HCT116 (cell line): ENCODE measurements at regions not wholly inside any gene's neighbourhood (a gene's known extent, or its start where the extent isn't known, plus 50 kb on each side); places are given as distances from the start of the nearest gene placed in this dataset.

Source experiments
- ATAC-seq: fragments of 200-7000 bp; cut with Tn5 transposase; 2 replicates; pipeline ENCODE4 v1.9.1; 2020; ENCODE audit warnings: mild to moderate bottlenecking, moderate library complexity
- BruUV-seq: library from RNA; stranded (reverse); fragments of 400-500 nt; replicated peaks from 2 replicates; lab custom pipeline; 2021; lab: Mats Ljungman, UMichigan
- CTCF ChIA-PET: fragments of 300-600 bp; sonication (Branson Sonifier 250); formaldehyde crosslinking; loops from one replicate; lab custom pipeline; 2021; ENCODE audit warnings: antibody characterized with exemption; lab: Charles Lee
- POLR2A ChIA-PET: fragments of 300-600, 350-600 bp; sonication (Branson Sonifier 250); formaldehyde crosslinking; loops from one replicate; lab custom pipeline; 2021; ENCODE audit warnings: antibody characterized with exemption; lab: Charles Lee
- RAD21 ChIA-PET, 2 experiments: fragments of 300-600 bp; sonication (Branson Sonifier 250); formaldehyde crosslinking; loops; one replicate each; lab custom pipeline; 2023; ENCODE audit warnings: low total read pairs in 2 of 2; ENCODE audit not compliant: uncharacterized antibody in 2 of 2, unreplicated experiment in 2 of 2, low non-redundant PET in 1 of 2; lab: Charles Lee
- DNase-seq: peaks from one replicate; pipeline ENCODE4 v3.0.0-alpha.2; 2010; ENCODE audit warnings: low read depth, low spot score
- H2AFZ ChIP-seq: fragments of 200-600 bp; shearing (Covaris generic), sonication (generic); 2 replicates; pipeline ENCODE4 v1.6.1; 2017; ENCODE audit warnings: low read depth, mixed run types, mixed read lengths, antibody characterized with exemption, low read length; ENCODE audit not compliant: poor library complexity, severe bottlenecking
- H3K27ac ChIP-seq: 2 replicates; pipeline ENCODE4 v1.5.1; 2012; ENCODE audit warnings: low read depth, low read length
- H3K27me3 ChIP-seq: fragments of 200-600 bp; sonication (generic); 2 replicates; pipeline ENCODE4 v1.6.1; 2016; ENCODE audit warnings: mixed run types, low read length, mixed read lengths; ENCODE audit not compliant: insufficient read depth
- H3K36me3 ChIP-seq, 2 experiments: fragments of 200-500 bp in 1 of 2; fragments of 200-600 bp in 1 of 2; sonication (Bioruptor generic) in 1 of 2; sonication (generic) in 1 of 2; 2 replicates each; pipeline versions ENCODE4 v1.5.1 to v1.6.1; 2014 to 2016; ENCODE audit warnings: low read length in 2 of 2, inconsistent platforms in 1 of 2, mixed read lengths in 1 of 2, mixed run types in 1 of 2; ENCODE audit not compliant: insufficient read depth in 2 of 2, control insufficient read depth in 1 of 2
- H3K4me1 ChIP-seq, 2 experiments: fragments of 200-600 bp in 1 of 2; sonication (generic) in 1 of 2; 2 replicates each; pipeline versions ENCODE4 v1.5.1 to v1.6.1; 2012 to 2017; ENCODE audit warnings: low read length in 2 of 2, inconsistent platforms in 1 of 2, mild to moderate bottlenecking in 1 of 2, mixed read lengths in 1 of 2, mixed run types in 1 of 2, moderate library complexity in 1 of 2; ENCODE audit not compliant: insufficient read depth in 2 of 2, control insufficient read depth in 1 of 2
- H3K4me2 ChIP-seq: fragments of 200-600 bp; sonication (generic); 2 replicates; pipeline ENCODE4 v1.6.1; 2017; ENCODE audit warnings: mixed run types, low read length, mixed read lengths
- H3K4me3 ChIP-seq, 2 experiments: fragments of 200-600 bp in 1 of 2; sonication (generic) in 1 of 2; replicated peaks in 1 of 2; 2 replicates each; pipeline ENCODE4 v1.5.1; 2011 to 2016; ENCODE audit warnings: low read length in 2 of 2, control low read depth in 1 of 2, low read depth in 1 of 2, mild to moderate bottlenecking in 1 of 2, mixed read lengths in 1 of 2, mixed run types in 1 of 2
- H3K79me2 ChIP-seq: fragments of 200-600 bp; sonication (generic); 2 replicates; pipeline ENCODE4 v1.6.1; 2017; ENCODE audit warnings: mild to moderate bottlenecking, mixed run types, low read length, moderate library complexity, mixed read lengths; ENCODE audit not compliant: insufficient read depth
- H3K9ac ChIP-seq: fragments of 200-600 bp; sonication (generic); 2 replicates; pipeline ENCODE4 v1.6.1; 2016; ENCODE audit warnings: low read length, mixed read lengths
- H3K9me2 ChIP-seq: fragments of 200-600 bp; sonication (generic), shearing (Covaris generic); 2 replicates; pipeline ENCODE4 v1.6.1; 2017; ENCODE audit warnings: mixed run types, mild to moderate bottlenecking, moderate library complexity; ENCODE audit not compliant: insufficient read depth
- H3K9me3 ChIP-seq, 2 experiments: fragments of 200-500 bp in 1 of 2; fragments of 200-600 bp in 1 of 2; sonication (Bioruptor generic) in 1 of 2; sonication (generic) in 1 of 2; 2 replicates each; pipeline ENCODE4 v1.6.1; 2014 to 2017; ENCODE audit warnings: low read length in 2 of 2, mixed read lengths in 2 of 2, inconsistent platforms in 1 of 2, low read depth in 1 of 2, mild to moderate bottlenecking in 1 of 2, mixed run types in 1 of 2, moderate library complexity in 1 of 2; ENCODE audit not compliant: control insufficient read depth in 1 of 2, insufficient read depth in 1 of 2
- H4K20me1 ChIP-seq: fragments of 200-600 bp; sonication (generic), shearing (Covaris generic); 2 replicates; pipeline ENCODE4 v1.6.1; 2017; ENCODE audit warnings: mixed run types, mild to moderate bottlenecking, moderate library complexity; ENCODE audit not compliant: insufficient read depth
- CBX3 ChIP-seq: IDR thresholded peaks from 2 replicates; pipeline ENCODE4 v1.6.1; 2012; ENCODE audit warnings: low read depth
- CEBPB ChIP-seq: IDR thresholded peaks from 2 replicates; pipeline ENCODE4 v1.6.1; 2012; ENCODE audit warnings: low read depth
- EGR1 ChIP-seq: IDR thresholded peaks from 2 replicates; pipeline ENCODE4 v1.6.1; 2012; ENCODE audit warnings: low read depth
- ELF1 ChIP-seq: IDR thresholded peaks from 2 replicates; pipeline ENCODE4 v1.6.1; 2012; ENCODE audit warnings: low read depth, borderline replicate concordance
- EZH2phosphoT487 ChIP-seq: fragments of 200-600 bp; IDR thresholded peaks from 2 replicates; pipeline ENCODE4 v1.6.1; 2018; ENCODE audit warnings: antibody characterized with exemption, borderline replicate concordance
- JUND ChIP-seq: IDR thresholded peaks from 2 replicates; pipeline ENCODE4 v1.6.1; 2012
- POLR2A ChIP-seq: IDR thresholded peaks from 2 replicates; pipeline ENCODE4 v1.7.0; 2011; ENCODE audit warnings: borderline replicate concordance; ENCODE audit not compliant: insufficient read depth, insufficient read length; ENCODE audit errors: extremely low read depth
- POLR2AphosphoS5 ChIP-seq: IDR thresholded peaks from 2 replicates; pipeline ENCODE4 v1.6.1; 2011; ENCODE audit warnings: mild to moderate bottlenecking, low read depth, low read length, moderate library complexity
- RAD21 ChIP-seq: IDR thresholded peaks from 2 replicates; pipeline ENCODE4 v1.6.1; 2012; ENCODE audit warnings: low read depth, mild to moderate bottlenecking
- SIN3A ChIP-seq: IDR thresholded peaks from 2 replicates; pipeline ENCODE4 v1.6.1; 2012; ENCODE audit warnings: low read depth
- SP1 ChIP-seq: IDR thresholded peaks from 2 replicates; pipeline ENCODE4 v1.6.1; 2012; ENCODE audit warnings: low read depth
- SRF ChIP-seq: IDR thresholded peaks from 2 replicates; pipeline ENCODE4 v1.6.1; 2012; ENCODE audit warnings: low read depth
- YY1 ChIP-seq: IDR thresholded peaks from 2 replicates; pipeline ENCODE4 v1.6.1; 2011; ENCODE audit warnings: low read length, low read depth, moderate library complexity, mild to moderate bottlenecking; ENCODE audit not compliant: insufficient replicate concordance; ENCODE audit errors: extremely low read depth
- ZFX ChIP-seq: fragments of 450-650 bp; IDR thresholded peaks from 2 replicates; pipeline ENCODE4 v1.6.1; 2017
- intact Hi-C: fragments of 100-400 bp; cut with micrococcal nuclease; formaldehyde crosslinking; loops from 2 replicates; pipeline ENCODE4 v1.10.0; 2022
- TF ChIP-seq, protein P1 (sequence below): IDR thresholded peaks from 2 replicates; pipeline ENCODE4 v1.6.1; 2012; ENCODE audit warnings: low read depth
- TF ChIP-seq, protein P2 (sequence below): IDR thresholded peaks from 2 replicates; pipeline ENCODE4 v1.6.1; 2012
- TF ChIP-seq, protein P3 (sequence below), 3 experiments: fragments of 200-600 bp in 1 of 3; sonication (generic) in 1 of 3; IDR thresholded peaks in 2 of 3; conservative IDR thresholded peaks in 1 of 3; 2 replicates each; pipeline ENCODE4 v1.5.1; 2012 to 2017; ENCODE audit warnings: low read depth in 2 of 3, low read length in 2 of 3, antibody characterized with exemption in 1 of 3, borderline replicate concordance in 1 of 3, control low read depth in 1 of 3, mild to moderate bottlenecking in 1 of 3, mixed read lengths in 1 of 3, mixed run types in 1 of 3, moderate library complexity in 1 of 3; ENCODE audit not compliant: insufficient read depth in 1 of 3

DNA sequence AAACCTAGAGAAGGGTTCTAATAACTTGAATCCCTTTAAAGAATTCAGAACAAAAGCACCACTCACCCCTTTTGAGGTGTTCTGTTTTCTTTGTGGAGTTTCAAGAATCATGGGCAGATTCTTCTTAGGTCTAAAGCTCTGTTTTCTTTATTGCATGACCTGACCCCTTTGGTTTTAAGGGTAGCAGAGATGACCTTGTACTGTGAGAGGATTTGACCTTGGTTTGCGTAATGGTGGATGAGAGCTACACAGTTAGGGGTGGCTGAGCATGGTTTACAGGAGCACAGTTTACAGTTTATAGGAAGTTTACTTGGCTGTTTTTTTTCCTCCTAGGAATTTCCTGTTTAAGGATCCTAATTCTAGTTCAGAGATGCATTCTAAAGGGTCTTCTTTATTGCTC, 1095.6 kb upstream of the NRXN1 start:
- RAD21 ChIA-PET = no interaction called here
- POLR2A ChIA-PET = no interaction called here
- CTCF ChIA-PET = no interaction called here
- H3K9me2 ChIP-seq = no peaks in the 10 kb centered on the region
- H3K27ac ChIP-seq = no peak overlapping the region
- no peaks in the 10 kb centered on the region for H3K9me3 ChIP-seq
- no peak for DNase-seq
- intact Hi-C loops = no loop called here
- no peak overlapping the region for H3K4me3 ChIP-seq
- no peaks in the 10 kb centered on the region for H3K27me3 ChIP-seq
- no peak overlapping the region for H3K9ac ChIP-seq
- no peaks in the 10 kb centered on the region for H3K79me2 ChIP-seq
- no peak overlapping the region for H3K4me2 ChIP-seq
- no peak for TF ChIP-seq SP1
- TF ChIP-seq JUND = no peak
- TF ChIP-seq YY1 = no peak
- no peak for TF ChIP-seq SRF
- no peak for TF ChIP-seq EGR1
- TF ChIP-seq ZFX = no peak
- no peak for TF ChIP-seq SIN3A
- no peak for TF ChIP-seq CBX3
- no peak for TF ChIP-seq POLR2A
- TF ChIP-seq, protein P1, sequence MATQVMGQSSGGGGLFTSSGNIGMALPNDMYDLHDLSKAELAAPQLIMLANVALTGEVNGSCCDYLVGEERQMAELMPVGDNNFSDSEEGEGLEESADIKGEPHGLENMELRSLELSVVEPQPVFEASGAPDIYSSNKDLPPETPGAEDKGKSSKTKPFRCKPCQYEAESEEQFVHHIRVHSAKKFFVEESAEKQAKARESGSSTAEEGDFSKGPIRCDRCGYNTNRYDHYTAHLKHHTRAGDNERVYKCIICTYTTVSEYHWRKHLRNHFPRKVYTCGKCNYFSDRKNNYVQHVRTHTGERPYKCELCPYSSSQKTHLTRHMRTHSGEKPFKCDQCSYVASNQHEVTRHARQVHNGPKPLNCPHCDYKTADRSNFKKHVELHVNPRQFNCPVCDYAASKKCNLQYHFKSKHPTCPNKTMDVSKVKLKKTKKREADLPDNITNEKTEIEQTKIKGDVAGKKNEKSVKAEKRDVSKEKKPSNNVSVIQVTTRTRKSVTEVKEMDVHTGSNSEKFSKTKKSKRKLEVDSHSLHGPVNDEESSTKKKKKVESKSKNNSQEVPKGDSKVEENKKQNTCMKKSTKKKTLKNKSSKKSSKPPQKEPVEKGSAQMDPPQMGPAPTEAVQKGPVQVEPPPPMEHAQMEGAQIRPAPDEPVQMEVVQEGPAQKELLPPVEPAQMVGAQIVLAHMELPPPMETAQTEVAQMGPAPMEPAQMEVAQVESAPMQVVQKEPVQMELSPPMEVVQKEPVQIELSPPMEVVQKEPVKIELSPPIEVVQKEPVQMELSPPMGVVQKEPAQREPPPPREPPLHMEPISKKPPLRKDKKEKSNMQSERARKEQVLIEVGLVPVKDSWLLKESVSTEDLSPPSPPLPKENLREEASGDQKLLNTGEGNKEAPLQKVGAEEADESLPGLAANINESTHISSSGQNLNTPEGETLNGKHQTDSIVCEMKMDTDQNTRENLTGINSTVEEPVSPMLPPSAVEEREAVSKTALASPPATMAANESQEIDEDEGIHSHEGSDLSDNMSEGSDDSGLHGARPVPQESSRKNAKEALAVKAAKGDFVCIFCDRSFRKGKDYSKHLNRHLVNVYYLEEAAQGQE = no peak
- TF ChIP-seq, protein P2, sequence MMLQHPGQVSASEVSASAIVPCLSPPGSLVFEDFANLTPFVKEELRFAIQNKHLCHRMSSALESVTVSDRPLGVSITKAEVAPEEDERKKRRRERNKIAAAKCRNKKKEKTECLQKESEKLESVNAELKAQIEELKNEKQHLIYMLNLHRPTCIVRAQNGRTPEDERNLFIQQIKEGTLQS = no peak
- TF ChIP-seq, protein P3, sequence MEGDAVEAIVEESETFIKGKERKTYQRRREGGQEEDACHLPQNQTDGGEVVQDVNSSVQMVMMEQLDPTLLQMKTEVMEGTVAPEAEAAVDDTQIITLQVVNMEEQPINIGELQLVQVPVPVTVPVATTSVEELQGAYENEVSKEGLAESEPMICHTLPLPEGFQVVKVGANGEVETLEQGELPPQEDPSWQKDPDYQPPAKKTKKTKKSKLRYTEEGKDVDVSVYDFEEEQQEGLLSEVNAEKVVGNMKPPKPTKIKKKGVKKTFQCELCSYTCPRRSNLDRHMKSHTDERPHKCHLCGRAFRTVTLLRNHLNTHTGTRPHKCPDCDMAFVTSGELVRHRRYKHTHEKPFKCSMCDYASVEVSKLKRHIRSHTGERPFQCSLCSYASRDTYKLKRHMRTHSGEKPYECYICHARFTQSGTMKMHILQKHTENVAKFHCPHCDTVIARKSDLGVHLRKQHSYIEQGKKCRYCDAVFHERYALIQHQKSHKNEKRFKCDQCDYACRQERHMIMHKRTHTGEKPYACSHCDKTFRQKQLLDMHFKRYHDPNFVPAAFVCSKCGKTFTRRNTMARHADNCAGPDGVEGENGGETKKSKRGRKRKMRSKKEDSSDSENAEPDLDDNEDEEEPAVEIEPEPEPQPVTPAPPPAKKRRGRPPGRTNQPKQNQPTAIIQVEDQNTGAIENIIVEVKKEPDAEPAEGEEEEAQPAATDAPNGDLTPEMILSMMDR (IDR thresholded peaks at IDR 0.05 in 2 of 3, conservative IDR thresholded peaks at IDR 0.05 in 1 of 3; ENCODE audit: borderline replicate concordance in 1 of 3, insufficient read depth in 1 of 3, low read depth in 2 of 3, low read length in 2 of 3) = no peak
- no peak for TF ChIP-seq POLR2AphosphoS5
- no peak for TF ChIP-seq RAD21
- no peak for TF ChIP-seq ELF1
- TF ChIP-seq CEBPB = no peak
- no peak for TF ChIP-seq EZH2phosphoT487
- no peak overlapping the region for H2AFZ ChIP-seq
- BruUV-seq = no TSS peak
- no peaks in the 10 kb centered on the region for H3K36me3 ChIP-seq
- no peaks in the 10 kb centered on the region for H4K20me1 ChIP-seq
- no peaks in the 10 kb centered on the region for H3K4me1 ChIP-seq
- ATAC-seq = no peak
